ENCODE measurements at regions not wholly inside any gene's neighbourhood (a gene's known extent, or its start where the extent isn't known, plus 50 kb on each side); places are given as distances from the start of the nearest gene placed in this dataset.

DNA sequence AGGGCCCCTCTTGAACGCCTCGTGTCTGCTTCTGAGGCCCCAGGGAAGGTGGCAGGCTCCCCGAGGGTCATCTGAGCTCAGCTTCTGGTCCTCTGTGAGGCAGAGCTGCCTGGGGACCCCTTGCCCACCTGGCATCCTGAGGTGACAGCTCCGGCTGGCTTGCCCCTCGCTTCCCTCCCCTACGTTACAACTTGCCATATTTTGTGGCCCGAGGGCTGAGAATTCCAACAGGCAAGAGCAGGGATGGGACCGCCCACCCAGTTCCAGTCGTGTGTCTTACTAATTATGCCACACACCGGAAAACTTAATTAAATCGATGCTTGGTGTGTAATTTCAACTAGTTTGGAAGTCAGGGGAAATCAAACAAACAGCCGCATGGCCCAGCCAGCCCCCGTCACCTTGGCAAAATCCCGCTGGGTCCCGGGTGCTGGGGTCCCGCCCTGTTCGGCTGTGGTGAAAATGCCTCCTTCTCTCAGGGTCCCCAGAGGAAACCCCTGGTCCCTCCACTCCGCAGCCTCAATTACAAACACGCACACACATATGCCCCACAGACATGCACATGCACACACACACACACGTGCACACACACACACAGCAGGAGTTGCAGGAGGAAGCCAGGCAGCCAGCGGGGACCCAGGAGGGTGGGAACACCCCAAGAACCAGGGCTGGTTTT lies 221.0 kb upstream of the IER5L start:
- H3K4me3 ChIP-seq (ENCODE audit: control insufficient read depth, low read depth, low read length): no peak overlapping the region
- TF ChIP-seq, protein P1, sequence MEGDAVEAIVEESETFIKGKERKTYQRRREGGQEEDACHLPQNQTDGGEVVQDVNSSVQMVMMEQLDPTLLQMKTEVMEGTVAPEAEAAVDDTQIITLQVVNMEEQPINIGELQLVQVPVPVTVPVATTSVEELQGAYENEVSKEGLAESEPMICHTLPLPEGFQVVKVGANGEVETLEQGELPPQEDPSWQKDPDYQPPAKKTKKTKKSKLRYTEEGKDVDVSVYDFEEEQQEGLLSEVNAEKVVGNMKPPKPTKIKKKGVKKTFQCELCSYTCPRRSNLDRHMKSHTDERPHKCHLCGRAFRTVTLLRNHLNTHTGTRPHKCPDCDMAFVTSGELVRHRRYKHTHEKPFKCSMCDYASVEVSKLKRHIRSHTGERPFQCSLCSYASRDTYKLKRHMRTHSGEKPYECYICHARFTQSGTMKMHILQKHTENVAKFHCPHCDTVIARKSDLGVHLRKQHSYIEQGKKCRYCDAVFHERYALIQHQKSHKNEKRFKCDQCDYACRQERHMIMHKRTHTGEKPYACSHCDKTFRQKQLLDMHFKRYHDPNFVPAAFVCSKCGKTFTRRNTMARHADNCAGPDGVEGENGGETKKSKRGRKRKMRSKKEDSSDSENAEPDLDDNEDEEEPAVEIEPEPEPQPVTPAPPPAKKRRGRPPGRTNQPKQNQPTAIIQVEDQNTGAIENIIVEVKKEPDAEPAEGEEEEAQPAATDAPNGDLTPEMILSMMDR (conservative IDR thresholded peaks at IDR 0.05; ENCODE audit: control insufficient read depth, insufficient read depth, low read depth, low read length): no peak
- DNase-seq (ENCODE audit: low read depth): no peak

DNA sequence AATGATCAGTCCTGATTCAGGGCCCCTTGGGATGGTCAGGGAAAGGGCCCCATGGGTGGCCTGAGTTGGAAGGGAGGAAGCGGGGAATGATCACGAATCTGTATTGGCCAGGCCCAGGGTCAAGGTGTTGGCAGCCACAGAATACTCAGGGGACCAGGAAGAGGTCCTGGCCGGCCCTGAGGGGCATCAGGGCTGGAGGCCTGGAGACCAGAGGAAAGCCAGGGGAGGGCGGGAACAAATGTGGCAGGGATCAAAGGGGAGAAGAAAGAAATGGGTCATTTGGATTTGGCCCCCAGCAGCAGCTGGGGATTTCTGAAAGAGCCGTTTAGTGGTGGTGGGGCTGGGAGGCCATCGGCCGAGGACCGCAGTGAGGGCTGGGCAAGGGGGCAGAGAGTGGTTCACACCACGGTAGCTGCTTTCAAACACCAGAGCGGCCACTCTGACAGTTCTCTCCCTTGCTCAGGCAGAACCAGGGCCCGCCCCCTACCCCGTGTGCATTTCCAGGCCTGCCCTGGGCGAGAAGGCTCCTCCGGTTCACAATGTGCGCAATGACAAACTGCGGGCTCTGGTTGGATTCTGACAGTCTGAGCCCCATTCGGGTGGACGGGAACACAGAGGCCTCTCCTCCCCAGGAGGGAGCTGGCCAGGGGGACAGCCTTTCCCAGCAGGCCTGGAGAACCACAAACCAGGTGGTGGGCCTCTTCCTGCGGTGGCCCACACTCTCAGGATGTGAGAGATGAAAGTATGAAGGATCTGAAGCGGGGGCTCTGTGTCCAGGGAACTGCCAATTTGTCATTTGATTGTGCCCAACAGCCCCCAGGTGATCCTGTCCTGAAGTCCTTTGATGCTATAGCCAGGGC lies 220.3 kb upstream of the IER5L start:
- no peak for DNase-seq (ENCODE audit: low read depth)
- H3K4me3 ChIP-seq (ENCODE audit: control insufficient read depth, low read depth, low read length): no peak overlapping the region
- TF ChIP-seq, protein P1 (conservative IDR thresholded peaks at IDR 0.05; ENCODE audit: control insufficient read depth, insufficient read depth, low read depth, low read length): no peak

DNA sequence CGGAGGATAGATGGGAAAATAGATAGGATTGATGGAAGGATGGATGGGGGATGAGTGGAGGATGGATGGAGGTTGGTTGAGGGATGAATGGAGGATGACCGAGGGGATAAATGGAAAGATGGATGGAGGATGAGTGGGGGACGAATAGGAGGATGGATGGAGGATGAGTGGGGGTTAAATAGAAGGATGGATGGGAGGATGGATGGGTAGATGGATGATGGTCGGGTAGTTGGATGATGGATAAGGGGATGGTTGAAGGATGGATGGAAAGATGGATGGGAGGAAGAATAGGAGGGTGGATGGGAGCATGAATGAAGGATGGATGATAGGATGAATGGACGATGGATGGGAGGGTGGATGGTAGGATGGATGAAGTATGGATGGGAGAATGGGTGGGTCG lies 219.3 kb upstream of the IER5L start:
- H3K4me3 ChIP-seq (ENCODE audit: control insufficient read depth, low read depth, low read length): no peak overlapping the region
- TF ChIP-seq, protein P1 (conservative IDR thresholded peaks at IDR 0.05; ENCODE audit: control insufficient read depth, insufficient read depth, low read depth, low read length): no peak
- DNase-seq (ENCODE audit: low read depth): no peak

GRCh38 chr9:129396365-129396708 lies 218.3 kb upstream of the IER5L start:
- H3K4me3 ChIP-seq (ENCODE audit: control insufficient read depth, low read depth, low read length): no peak overlapping the region
- DNase-seq (ENCODE audit: low read depth): no peak
- TF ChIP-seq, protein P1 (conservative IDR thresholded peaks at IDR 0.05; ENCODE audit: control insufficient read depth, insufficient read depth, low read depth, low read length): no peak

- DNase-seq (ENCODE audit: low read depth): no peak
- H3K4me3 ChIP-seq (ENCODE audit: control insufficient read depth, low read depth, low read length): no peak overlapping the region
- TF ChIP-seq, protein P1 (conservative IDR thresholded peaks at IDR 0.05; ENCODE audit: control insufficient read depth, insufficient read depth, low read depth, low read length): no peak
Measured at GRCh38 chr9:129395633-129396364, 217.7 kb upstream of the IER5L start.

GRCh38 chr9:129394886-129395279 lies 216.8 kb upstream of the IER5L start:
- TF ChIP-seq, protein P1 (conservative IDR thresholded peaks at IDR 0.05; ENCODE audit: control insufficient read depth, insufficient read depth, low read depth, low read length): no peak
- DNase-seq (ENCODE audit: low read depth): no peak
- no peak overlapping the region for H3K4me3 ChIP-seq (ENCODE audit: control insufficient read depth, low read depth, low read length)

Measured in fibroblast of mammary gland (primary cell).